ENCODE measurements at regions not wholly inside any gene's neighbourhood (a gene's known extent, or its start where the extent isn't known, plus 50 kb on each side); places are given as distances from the start of the nearest gene placed in this dataset.

DNA sequence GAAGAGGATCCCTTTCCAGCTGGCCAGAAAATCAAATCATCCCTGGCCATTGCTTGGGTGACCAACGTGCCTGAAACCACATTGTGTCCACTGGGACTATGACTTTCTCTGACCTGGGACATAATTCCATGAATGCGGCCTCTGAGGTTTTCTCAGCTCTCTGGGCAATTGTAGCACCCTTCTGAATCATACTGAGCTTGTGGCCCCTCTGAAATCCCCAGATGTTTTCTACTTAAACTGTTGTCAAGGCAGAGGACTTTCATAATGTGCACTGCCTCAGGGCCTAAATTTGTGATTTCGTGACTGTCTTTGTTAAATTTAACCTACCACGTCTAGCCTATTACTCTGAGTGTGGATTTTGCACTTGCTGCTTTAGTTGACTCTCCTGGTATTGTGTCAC is 321.1 kb upstream of the PLET1 start:
- TF ChIP-seq, protein P1, sequence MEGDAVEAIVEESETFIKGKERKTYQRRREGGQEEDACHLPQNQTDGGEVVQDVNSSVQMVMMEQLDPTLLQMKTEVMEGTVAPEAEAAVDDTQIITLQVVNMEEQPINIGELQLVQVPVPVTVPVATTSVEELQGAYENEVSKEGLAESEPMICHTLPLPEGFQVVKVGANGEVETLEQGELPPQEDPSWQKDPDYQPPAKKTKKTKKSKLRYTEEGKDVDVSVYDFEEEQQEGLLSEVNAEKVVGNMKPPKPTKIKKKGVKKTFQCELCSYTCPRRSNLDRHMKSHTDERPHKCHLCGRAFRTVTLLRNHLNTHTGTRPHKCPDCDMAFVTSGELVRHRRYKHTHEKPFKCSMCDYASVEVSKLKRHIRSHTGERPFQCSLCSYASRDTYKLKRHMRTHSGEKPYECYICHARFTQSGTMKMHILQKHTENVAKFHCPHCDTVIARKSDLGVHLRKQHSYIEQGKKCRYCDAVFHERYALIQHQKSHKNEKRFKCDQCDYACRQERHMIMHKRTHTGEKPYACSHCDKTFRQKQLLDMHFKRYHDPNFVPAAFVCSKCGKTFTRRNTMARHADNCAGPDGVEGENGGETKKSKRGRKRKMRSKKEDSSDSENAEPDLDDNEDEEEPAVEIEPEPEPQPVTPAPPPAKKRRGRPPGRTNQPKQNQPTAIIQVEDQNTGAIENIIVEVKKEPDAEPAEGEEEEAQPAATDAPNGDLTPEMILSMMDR (IDR thresholded peaks at IDR 0.05) = no peak
- no peak for TF ChIP-seq POLR2A (IDR thresholded peaks at IDR 0.05)

All from testis (tissue), 2 donors.